GM19463 (cell line): ENCODE measurements at regions not wholly inside any gene's neighbourhood (a gene's known extent, or its start where the extent isn't known, plus 50 kb on each side); places are given as distances from the start of the nearest gene placed in this dataset.

ENCODE experiments used
- ATAC-seq: cut with Tn5 transposase; IDR thresholded peaks from one replicate; pipeline ENCODE4 v1.9.1; 2021; ENCODE audit warnings: mild to moderate bottlenecking, moderate library complexity; ENCODE audit not compliant: unreplicated experiment

GRCh38 chr2:118668431-118669424 is 178.7 kb downstream of the EN1 start:
- ATAC-seq, result no peak

DNA sequence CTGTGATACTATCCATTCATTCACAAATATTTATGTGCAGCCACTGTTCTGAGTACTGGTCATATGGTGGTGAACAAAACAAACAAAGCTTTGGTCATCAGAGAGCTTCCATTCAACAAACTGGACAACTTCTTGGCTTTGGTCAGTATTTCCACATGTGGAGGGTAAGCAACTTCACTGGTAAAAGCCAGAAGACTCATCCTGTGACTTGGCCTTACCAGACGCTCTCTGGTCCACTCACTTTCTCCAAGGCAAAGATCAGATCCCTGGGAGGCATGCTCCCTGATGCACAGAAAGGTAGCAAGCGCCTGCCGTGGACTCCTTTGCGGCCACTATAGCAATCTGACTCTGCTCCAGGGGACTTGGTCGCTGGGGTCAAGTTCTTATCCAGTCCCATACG is 179.5 kb downstream of the EN1 start:
- ATAC-seq, result no peak

- ATAC-seq, result no peak
Measured at GRCh38 chr2:118667348-118667747, 180.1 kb downstream of the EN1 start.

GRCh38 chr2:118665784-118666529 is 181.5 kb downstream of the EN1 start:
- ATAC-seq, result no peak

GRCh38 chr2:118661179-118661578 is 186.3 kb downstream of the EN1 start:
- ATAC-seq, result no peak

- ATAC-seq, result no peak
Measured at GRCh38 chr2:118658596-118659198, 188.8 kb downstream of the EN1 start.

DNA sequence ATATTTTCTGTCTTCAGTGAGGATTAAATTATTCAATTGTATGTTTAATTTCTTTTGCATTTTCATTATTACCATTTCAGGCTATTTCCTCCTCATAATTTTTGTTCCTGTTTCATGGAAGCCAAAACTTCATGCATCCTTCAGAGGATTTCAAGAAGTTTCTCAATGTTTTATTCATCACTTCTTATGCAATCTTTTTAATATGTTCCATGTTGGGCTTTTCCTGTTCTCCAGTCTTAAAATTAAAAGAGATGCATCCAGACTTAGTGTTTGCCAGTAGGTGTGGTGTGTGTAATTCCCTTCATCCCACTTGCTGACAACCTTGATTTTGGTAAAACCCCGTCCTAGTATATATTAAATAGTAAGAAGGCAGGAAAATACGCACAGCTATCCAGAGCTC is 190.0 kb downstream of the EN1 start:
- no peak for ATAC-seq

GRCh38 chr2:118654945-118655344 is 192.5 kb downstream of the EN1 start:
- no peak for ATAC-seq

DNA sequence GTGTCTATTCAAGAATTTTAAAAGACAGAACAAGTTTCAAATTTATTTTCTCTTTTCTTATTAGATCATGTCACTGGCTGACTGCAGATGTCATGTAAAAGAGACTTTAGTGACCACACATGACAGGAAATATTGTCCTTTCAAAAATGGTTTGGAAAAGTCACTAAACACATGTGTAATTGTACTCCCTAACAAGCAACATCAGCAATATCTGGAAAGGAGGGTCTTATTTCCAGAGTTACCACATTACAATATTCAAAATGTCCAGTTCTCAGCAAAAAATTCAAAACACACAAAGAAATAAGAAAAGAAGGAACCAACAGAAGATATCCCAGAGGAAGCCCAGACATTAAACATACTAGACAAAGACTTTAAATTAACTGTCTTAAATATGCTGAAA is 197.1 kb downstream of the EN1 start:
- ATAC-seq, result no peak

DNA sequence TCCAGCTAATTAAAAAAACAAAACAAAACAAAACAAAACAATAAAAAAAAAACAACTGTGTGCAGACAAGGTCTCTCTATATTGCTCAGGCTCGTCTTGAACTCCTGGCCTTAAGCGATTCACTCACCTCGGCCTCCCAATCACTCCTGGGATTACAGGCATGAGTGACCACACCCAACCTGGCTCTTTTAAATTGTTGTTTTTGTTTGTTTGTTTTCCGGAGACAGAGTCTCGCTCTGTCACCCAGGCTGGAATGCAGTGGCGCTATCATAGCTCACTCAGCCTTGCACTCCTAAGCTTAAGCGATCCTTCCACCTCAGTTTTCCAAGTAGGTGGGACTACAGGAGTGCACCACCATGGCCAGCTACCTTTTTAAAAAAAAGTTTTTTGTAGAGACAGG is 201.6 kb downstream of the EN1 start:
- no peak for ATAC-seq

GRCh38 chr2:118644190-118644589 is 203.3 kb downstream of the EN1 start:
- ATAC-seq, result no peak

GRCh38 chr2:118643294-118643693 is 204.2 kb downstream of the EN1 start:
- ATAC-seq, result no peak

- ATAC-seq, result no peak
Measured at GRCh38 chr2:118642501-118642900, 204.9 kb downstream of the EN1 start.

GRCh38 chr2:118641711-118642110 is 205.7 kb downstream of the EN1 start:
- no peak for ATAC-seq

DNA sequence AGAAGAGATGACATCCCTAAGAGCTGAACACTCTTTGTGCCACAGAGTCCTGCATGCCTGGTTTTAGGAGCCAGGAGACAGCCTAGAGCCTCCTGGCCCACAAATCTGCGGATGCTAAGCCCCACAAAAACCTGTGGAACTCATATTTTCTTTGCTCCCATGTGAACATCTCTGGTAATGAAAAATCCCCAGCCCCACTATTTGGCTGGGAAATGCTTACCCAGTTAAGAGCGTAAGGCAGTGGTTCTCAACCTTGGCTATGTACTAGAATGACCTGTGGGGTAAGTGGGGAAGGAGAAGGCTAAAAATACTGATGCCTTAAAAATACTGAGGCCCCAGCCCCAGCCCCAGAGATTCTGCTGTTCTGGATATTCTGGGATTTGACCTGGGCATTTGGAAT is 208.1 kb downstream of the EN1 start:
- no peak for ATAC-seq

DNA sequence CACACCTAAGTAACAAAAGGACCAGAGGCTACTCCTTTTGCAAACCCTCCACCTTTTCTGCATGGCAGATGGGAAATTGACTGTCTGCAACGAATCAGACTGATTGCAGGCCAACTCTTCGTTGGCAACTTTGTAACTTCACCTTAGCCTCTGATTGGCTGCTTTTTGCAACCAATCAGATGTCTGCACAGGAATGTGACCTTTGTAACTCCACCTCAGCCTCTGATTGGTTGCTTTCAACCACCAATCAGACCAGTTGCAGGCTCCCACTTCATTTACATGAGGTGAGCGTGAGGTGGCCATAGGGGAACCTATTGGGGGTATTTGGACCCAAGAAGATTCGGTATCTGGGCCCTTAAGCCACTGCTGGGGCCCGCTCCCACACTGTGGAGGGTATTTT is 209.0 kb downstream of the EN1 start:
- no peak for ATAC-seq

- ATAC-seq, result no peak
Measured at GRCh38 chr2:118635891-118636290, 211.6 kb downstream of the EN1 start.

DNA sequence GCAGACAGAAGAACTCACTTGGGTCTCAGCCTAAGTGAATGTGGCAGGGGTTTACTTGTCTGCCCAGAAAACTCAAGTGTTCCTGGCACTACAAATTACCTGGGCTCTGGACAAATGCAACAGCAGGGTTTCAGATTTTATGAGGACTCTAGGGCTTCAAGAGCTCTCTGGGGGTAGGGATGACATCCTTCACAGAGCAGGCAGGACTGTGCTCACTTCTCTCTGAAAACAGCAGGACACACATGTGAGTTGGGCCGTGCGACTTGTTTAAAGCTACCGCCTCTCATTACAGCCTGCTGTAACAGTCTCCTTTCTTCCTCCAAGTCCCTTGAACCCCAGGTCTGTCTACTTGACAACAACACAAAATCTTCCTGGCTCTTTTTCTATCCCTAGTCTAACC is 212.6 kb downstream of the EN1 start:
- ATAC-seq, result no peak

DNA sequence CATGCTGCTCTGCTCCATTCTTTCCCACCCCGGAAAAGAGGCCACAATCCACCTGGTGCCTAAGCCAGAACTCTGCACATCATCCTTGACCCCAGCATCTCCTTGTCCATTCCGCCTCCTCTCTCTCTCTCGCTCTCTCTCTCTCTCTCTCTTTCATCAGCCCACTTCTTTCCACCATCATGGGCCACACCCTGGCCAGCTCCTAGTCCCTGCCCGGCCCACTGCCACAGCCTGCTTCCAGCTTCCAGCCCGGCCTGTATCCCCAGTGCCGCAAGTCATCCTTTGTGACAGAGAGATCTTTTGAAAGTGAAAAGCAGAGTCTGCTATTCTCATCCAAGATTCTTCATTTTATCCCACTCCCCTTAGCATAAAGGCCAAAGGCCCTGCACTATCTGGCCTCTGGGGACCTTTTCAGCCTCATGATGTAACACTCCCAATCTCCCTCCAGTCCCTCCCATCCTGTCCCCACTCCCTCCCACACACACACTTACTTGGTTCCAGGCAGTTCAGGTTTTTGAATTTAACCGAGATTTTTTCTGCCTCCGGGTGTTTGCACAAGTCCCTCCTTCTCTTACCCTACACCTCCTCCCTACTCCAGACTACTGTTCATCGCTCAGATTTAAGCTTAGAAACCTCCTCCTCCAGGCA is 214.0 kb downstream of the EN1 start:
- no peak for ATAC-seq

DNA sequence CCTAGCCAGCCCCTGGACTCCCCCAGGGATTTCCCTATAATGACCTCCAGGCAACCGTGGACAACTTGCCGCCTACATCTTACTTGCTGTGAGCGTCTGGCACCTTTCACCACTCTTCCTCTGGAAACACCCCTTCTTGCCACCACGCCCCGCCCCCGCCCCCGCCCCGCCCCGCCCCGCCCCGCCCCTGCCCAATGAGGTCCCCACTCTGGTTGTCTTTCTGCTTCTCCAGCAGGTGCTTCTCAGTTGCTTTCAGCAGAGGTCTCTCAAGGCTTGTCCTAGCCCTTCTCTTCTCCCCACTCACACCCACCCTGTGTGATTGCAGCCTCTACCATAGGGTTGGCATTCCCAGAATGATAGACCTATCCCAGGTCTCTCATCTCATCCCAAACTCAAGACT is 214.5 kb downstream of the EN1 start:
- ATAC-seq, result no peak

DNA sequence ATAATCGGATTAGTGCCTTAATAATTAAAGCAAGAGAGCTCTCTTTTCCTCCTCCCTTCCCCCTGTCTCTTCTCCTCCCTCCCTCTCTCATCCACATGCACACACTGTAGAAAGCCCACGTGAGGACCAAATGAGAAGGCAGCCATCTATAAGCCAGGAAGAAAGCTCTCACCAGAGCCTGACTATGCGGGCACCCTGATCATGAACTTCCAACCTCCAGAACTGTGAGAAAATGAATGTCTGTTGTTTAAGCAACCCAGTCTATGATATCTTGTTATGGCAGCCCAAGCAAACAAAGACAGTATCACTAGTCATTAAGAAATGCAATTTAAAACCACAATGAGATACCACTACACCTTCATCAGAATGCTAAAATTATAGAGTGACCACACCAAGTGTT is 220.3 kb downstream of the EN1 start:
- no peak for ATAC-seq
